ENCODE measurements at regions not wholly inside any gene's neighbourhood (a gene's known extent, or its start where the extent isn't known, plus 50 kb on each side); places are given as distances from the start of the nearest gene placed in this dataset.
"Not testable (repeated sequence)": the region's sequence is repeated elsewhere in the genome, so short reads cannot be mapped to it uniquely, and the experiment has no call there.

GRCh38 chr6:98036344-98036923 lies 753.4 kb upstream of the MMS22L start:
- no peak for DNase-seq (ENCODE audit: low spot score)

DNA sequence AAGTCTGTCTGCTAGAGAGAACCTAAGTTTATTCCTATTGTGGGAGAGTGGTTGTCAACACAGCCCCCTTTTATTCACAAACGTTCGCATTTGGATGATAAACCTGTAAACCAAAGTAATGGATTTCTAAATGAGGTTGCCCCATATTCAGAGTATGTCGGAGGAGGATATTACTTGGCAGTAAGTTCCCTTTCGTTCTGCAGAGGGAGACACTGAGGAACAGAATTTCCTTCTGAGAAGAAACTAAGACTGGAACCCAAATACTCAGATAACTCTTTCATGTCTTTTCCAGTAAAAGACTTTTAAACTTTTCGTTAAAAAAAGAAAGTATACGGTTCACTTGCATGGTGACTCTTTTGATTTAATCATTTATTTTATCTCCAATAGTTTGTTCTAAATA lies 754.6 kb upstream of the MMS22L start:
- no peak for DNase-seq (ENCODE audit: low spot score)

DNA sequence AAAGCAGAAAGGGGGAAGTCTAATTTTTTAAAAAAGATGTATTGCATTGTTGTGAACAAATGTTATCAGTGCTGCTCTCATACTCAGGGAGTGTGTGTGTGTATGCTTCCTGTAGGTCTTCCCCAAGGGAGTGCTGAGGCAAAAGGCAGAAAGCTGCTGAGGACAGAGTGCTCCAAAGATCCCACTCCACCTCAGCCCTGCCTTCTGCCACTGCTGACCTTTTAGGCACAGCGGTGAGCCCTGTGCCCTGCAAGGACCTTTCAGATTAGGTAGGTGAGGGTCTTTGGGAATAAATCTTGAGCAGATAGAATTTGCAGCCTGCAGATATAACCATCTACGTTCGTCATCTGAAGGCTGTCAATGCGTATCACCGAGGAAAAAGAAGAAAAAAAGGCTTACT lies 756.4 kb upstream of the MMS22L start:
- no peak for DNase-seq (ENCODE audit: low spot score)

GRCh38 chr6:98039904-98040607 lies 757.0 kb upstream of the MMS22L start:
- no peak for DNase-seq (ENCODE audit: low spot score)

DNA sequence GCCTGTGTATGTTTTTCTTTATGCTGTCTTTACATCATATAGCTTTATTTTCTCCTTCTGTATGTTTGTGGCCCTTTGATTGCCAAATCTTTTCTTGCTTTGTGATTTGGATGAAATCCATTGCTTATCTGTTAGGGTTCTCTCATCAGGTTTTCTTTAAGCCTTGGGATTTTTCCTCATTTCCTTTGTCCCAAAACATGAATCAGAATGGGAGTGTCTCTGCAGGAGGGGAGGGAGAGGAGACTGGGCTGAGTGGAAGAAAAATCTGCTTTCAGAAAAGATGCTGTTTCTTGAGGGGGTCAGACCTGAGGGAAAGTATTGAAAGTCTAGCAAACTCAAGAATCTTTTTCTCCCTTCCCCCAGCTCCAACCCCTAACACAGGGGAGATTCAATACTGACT lies 758.0 kb upstream of the MMS22L start:
- DNase-seq (ENCODE audit: low spot score) = no peak

- no peak for DNase-seq (ENCODE audit: low spot score)
These were observed 758.9 kb upstream of the MMS22L start for GRCh38 chr6:98041921-98042320.

DNA sequence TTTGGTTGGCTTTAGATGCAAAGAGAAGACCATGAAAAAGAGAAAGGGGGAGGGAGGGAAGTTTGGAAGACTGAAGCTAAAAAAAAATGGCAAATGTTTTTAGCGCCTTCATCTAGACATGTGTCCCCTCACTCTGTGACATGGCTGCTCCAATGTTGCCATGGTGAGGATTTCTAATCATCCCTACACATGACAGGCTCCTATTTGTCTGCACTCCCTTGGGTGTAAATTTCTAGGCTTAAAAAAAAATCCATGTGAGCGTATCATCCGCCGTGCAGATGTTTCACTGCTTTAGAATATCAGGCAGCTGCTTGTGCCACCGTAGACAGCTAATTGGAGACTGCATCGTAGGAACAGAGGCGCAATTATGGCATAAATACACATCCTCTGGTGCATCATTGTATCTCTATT lies 761.1 kb upstream of the MMS22L start:
- DNase-seq (ENCODE audit: low spot score) = no peak

DNA sequence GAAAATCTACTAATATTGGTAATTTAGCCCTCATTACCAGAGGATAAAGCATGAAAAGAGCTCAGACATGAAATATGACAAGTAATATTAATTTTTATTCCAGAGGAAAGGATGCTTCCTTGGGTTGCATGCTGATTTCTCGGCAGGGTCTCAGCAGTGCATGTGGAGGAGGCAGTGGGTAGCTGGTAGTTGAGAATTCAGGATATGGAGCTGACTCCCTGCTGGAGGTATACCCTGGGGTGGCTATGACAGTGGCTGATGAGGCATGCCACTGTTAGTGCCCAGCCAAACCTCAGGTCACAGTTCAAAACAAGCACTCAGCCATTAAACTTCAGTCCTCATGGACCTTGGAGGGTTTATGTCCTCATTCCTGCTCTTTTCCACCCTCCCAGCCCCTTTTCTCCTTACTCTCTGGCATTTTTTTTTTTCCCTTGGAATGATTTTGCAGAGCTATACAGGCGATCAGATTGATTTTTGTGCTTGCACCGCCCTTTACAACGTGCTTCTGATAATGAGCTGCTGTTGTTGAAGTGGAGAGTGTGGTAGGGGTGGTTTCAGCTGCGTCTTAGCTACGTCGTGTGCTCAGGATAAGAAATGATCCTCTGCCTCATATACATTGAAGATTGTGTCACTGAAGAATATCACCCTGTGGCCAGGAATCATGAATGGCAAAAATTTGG lies 761.9 kb upstream of the MMS22L start:
- no peak for DNase-seq (ENCODE audit: low spot score)

DNA sequence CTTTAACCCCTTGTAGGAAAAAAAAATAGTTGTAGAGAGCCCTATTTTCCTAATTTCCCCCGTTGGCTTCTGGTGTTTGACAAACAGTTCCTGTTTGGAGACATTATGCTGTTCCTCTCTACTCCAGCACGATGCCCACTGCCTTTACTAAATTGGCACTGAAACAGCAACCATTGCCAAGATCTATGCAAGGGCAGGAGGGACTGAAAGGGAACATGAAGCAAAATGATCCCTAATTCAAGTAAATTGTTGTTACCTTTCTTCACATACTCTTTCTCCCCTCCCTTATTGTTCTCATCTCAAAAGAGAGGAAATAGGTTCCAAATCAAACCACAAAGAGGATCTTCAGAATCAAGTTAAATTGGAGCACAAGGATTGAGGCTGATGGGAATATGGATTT lies 764.1 kb upstream of the MMS22L start:
- no peak for DNase-seq (ENCODE audit: low spot score)

- DNase-seq (ENCODE audit: low spot score) = no peak
These were observed 764.9 kb upstream of the MMS22L start for GRCh38 chr6:98047871-98048270.

DNA sequence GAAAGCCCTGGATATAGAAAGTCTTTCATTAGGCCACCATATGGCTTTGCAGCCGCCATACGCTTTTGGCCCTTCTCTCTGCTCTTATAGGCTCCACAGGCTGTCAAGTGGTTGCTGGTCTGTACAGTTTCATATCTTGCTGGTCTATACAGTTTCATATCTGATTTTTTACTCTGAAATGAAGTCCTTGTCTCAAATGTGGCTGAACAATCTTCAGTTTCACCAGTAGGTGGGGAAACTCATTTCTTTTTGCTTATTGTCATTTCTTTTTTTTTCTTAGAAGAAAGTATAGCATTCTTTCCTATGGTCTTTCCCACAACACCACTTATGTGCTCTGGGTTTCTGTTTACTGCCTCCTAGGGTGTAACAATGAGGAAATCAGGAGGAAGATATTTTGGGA lies 771.4 kb upstream of the MMS22L start:
- no peak for DNase-seq (ENCODE audit: low spot score)

DNA sequence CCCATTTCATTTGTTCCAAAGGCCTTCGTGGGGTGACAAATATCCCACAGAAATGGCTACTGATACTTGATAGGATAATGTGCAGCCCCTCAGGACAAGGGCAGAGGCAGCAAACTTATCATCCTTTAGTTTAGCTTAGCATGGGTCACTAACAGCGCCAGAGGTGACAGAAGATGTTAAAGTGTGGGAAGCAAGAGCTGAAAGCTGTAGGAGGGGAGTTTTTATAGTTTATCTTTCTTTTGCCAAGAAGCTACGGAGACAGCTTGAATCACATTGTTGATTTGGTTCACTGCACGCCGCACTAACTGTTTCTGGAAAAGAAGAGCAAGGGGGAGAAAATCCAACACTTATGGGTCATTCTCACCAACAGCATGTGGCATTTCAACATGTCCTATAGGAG lies 773.9 kb upstream of the MMS22L start:
- DNase-seq (ENCODE audit: low spot score) = no peak

GRCh38 chr6:98067375-98067774 lies 767.0 kb upstream of the POU3F2 start:
- no peak for DNase-seq (ENCODE audit: low spot score)

GRCh38 chr6:98088537-98088936 lies 745.8 kb upstream of the POU3F2 start:
- DNase-seq (ENCODE audit: low spot score) = not testable (repeated sequence)

DNA sequence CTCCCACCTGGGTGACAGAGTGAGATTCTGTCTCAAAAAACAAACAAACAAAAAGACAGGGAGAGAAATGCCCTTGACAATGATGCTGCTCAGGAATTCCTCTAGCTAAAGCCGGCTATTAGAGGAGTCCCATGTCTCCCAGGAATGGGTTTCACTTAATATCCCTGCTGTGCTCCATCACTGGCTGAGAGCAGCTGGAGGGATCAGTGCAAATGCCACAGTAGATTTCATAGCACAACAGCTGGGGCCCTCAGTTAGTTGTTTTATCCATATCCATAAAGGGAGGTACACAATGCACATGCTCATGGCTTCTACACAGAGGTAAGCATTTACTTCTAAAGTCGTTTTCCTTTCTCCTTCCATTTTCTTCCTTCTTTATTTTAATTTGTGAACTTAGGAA lies 742.0 kb upstream of the POU3F2 start:
- no peak for DNase-seq (ENCODE audit: low spot score)

GRCh38 chr6:98094696-98095095 lies 739.7 kb upstream of the POU3F2 start:
- no peak for DNase-seq (ENCODE audit: low spot score)

DNA sequence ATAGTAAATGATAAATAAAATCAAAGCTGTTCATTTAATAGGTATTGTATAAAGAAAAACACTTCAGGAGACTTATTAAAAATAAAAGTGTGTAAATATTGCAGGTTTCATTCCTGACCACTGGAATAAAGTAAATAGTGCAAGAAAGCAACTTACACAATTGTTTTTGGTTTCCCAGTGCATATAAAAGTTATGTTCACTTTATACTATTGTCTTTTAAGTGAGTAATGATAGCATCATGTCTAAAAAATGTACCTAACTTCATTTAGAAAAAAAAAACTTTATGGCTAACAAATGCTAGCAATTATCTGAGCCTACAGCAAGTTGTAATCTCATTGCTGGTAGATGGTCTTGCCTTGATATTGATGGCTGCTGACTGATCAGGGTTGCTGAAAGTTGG lies 726.6 kb upstream of the POU3F2 start:
- no peak for DNase-seq (ENCODE audit: low spot score)

GRCh38 chr6:98116455-98116854 lies 717.9 kb upstream of the POU3F2 start:
- no peak for DNase-seq (ENCODE audit: low spot score)

DNA sequence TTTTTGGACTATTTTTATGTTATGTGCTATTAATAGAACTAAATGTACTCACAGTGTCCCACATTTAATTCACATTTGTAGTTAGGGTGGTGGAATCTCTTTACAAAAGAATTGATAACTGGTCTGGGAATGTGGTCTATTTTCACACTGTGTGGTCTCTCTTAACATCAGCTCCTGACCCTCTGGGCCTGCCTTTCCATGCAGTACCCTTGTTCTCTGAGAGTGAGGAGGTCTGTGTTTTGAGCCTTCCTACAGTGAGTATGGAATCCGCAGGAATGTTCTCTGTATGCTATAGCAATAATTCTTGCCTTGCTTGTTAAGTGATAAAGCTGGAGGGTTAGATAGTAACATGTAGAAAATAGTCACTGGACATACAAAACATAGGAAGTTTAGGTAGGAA lies 717.3 kb upstream of the POU3F2 start:
- no peak for DNase-seq (ENCODE audit: low spot score)

DNA sequence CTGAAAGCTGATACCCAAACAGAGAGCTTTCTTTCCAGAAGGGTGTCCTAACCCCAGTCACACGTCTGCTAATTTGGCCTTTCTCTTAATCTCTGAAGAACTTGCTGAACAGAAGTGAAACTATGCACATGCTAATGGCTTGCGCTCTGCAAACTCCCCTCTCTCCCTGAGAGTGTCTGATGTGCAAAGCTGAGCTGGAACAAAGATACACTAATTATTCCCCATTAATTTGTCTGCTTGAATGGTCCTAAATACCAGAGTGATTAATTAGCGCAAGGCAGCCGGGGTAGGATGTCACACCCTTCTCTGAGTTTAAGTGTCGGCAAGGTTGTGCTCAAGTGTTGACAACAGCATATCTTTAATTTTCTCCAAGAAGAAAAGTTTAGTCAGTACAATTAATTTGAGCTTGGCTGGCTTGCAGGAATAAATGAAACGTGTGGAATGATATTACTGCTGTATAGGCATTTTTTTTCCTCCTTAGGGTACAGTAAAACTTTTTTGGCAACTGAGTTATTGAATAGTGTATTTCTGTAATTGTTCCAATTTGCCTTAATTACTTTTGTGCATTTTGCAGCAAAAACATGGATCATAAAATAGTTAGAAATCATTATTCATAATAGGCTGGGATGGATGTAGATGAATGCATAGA lies 715.9 kb upstream of the POU3F2 start:
- DNase-seq (ENCODE audit: low spot score) = no peak

DNA sequence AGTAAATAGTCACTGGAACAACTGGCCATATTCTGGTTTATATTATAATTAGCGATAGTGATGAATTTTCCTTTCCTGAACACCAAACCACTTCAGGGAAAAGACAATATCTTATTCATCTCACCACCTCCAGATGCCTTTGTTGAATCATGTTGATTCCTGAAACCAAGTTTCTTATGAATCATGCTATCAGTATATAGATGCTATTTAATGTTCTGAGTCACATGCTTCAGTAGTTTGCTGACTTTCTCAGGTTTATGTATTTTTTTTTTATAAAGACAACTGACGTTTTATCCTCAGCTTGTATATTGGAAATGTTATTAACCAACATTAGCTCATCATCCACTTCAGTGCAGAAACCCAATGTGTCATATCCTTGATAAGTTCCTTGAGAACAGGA lies 710.2 kb upstream of the POU3F2 start:
- DNase-seq (ENCODE audit: low spot score) = no peak

DNA sequence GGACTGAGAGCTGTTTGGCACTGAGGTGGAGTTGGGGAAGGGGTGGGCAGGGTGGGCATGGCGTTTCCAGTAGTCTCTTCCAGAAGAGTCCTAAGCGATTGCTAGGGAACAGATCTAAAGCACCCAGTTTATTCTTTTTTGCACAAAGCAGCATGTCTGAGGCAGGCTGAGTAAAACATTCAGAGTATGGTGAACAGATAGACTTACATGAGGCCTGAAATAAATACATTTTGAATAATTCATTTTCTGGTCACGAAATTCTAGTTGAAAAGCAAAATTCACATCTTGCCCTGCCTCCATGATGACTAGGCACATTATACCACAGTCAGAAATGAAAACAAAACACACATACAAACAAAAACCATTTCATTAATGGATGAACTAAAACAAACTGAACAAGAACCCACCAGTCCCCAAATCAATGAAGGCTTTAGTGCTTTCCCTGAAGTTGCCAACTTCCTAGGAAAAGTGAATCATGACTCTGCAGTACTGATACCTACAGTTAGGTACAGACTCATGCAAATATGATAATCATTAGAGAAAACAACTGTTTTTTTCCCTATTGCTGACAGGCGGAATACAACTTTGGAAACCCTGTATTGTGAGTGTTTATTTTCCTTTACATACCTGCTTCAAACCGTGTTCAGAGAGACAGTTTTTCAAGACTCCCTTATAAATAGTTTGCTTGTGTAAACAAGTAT lies 702.9 kb upstream of the POU3F2 start:
- DNase-seq (ENCODE audit: low spot score) = no peak

GRCh38 chr6:98136333-98136732 lies 698.0 kb upstream of the POU3F2 start:
- DNase-seq (ENCODE audit: low spot score) = no peak

All from CD4-positive, alpha-beta T cell treated with Interleukin-15 for 4 hours (primary cell).